DMS153 (cell line): ENCODE measurements at regions not wholly inside any gene's neighbourhood (a gene's known extent, or its start where the extent isn't known, plus 50 kb on each side); places are given as distances from the start of the nearest gene placed in this dataset.

ENCODE experiments used
- DNase-seq: peaks from one replicate; lab custom pipeline; 2025; lab: John Stamatoyannopoulos, UW

GRCh38 chr6:51410453-51410852, 591.8 kb downstream of the TFAP2B start:
- DNase-seq: no peak

GRCh38 chr6:51411496-51412125, 592.9 kb downstream of the TFAP2B start:
- DNase-seq: no peak

GRCh38 chr6:51414361-51414760, 595.7 kb downstream of the TFAP2B start:
- no peak for DNase-seq

GRCh38 chr6:51415501-51415900, 596.8 kb downstream of the TFAP2B start:
- no peak for DNase-seq

DNA sequence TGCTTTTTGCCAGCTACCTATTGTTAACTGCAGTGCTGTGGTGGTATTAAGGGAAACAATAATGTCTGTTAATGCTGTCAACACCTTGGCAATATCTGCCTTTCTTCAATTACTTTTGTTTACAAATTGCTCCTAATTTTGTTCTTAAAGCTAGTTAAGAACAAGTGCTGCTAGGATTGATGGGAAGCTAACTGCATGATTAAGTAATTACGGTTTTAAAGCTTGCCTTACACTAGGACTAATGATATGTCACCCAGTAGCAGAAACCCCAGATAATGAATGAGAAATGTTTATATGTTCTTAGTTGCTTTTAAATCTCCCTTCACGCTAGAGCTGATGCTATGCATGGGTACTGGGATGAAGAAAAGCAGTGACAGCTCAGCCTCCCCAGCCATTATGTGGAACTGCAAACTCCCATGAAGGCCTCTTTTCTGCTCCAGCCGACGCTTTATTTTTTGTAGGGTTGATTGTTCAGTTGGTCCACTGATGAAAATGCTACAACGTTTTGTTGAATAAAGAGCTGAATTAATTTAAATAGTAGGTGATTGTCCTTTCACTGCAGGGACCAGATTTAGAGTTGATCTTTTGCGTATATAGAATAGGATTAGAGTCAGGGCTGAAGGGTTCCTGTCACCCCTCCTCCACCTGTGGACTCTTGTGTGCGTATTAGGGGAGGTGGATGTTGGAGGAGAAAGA, 610.5 kb downstream of the TFAP2B start:
- DNase-seq: no peak

DNA sequence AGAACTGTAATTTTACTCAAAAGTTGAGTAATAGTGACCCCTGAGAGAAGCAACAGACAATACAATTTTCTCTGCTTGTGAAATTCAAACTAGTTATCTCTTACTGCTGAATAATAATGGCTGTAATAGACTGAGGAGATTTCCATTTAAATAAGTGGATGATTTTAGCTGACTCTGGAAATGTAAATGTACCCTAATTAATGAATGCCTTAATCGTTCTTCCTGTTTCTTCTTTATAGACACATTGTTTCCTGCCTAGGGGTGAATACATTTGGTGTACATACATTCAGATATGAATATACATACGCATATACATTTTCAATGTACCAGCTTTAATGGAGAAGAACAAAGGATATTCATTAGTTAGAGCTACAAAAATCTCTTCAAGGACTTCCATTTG, 611.9 kb downstream of the TFAP2B start:
- DNase-seq: no peak

DNA sequence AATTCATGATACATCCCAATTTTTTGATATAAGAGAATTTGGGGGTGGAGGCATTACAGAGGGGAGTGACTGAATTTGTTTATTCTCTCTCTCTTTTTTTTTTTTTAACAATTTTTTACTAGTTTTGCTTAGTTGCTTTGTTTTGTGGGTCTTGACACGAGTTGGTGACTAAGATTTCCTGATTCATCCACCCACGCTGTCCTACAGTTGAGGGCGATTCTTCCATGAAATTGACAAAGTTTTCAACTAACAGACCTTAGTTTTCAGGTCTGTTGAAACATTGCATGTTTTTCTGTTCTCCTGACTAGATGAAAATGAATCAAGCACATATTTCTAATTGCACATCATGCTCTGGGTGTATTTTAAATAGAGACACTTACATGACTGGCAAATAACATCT, 613.8 kb downstream of the TFAP2B start:
- no peak for DNase-seq

GRCh38 chr6:51450248-51450957, 631.7 kb downstream of the TFAP2B start:
- DNase-seq: no peak

- DNase-seq: no peak
These were observed 632.3 kb downstream of the TFAP2B start for GRCh38 chr6:51450958-51451357.

DNA sequence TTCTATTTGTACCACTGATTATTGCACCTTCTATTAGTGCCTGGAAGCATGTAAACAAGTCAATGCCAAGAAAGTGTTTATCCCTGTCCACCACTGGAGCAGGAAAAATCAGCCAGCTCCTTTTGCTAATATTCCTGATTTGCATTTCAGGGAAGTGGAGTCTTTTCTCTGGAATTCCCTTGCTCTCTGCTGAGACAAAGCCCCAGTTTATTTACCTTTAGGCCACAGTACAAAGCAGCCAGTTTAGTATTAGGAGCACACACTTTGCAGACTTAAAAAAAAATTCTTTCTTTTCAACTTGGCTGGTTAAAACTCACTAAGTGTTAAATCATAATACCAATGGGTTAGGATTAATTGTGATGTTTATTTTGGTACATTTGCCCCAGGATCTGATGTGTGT, 631.1 kb downstream of the PKHD1 start:
- no peak for DNase-seq

DNA sequence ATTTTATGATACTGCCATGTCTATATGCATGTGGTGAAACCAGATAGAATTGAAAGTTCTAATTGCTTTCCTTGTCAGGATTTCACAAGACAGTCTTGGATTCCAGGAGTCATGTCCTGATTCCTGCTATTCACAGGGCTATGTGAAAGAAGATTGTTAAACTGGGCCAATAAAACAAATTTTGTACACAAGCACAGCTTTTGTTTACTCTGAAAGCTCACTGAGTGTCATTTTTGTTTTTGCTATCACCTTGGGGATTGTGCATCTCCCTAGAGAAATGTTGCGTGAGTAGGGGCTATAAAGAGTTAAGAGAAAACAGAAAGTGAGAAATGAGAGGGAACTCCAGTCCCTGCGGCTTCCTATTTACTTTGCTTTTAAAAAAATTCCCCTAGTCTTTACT, 627.5 kb downstream of the PKHD1 start:
- no peak for DNase-seq

DNA sequence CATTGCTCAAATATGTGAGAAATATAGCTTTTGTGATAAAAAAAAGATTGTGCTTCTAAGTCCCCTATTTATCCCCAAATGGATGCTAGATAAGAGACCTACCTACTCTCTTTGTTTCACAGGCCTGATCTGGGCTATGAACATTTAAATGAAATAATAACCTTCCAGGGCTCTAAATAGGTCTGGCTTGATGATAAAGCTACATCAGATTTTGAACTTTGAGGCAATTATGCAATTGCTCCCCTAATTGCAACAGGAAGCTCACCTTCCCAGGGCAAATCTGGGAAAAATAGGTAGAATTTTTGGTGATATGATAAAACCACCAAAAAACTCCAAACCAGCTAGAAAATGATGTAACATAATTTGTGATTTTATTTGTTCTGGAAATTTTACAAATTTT, 624.5 kb downstream of the PKHD1 start:
- DNase-seq: no peak

DNA sequence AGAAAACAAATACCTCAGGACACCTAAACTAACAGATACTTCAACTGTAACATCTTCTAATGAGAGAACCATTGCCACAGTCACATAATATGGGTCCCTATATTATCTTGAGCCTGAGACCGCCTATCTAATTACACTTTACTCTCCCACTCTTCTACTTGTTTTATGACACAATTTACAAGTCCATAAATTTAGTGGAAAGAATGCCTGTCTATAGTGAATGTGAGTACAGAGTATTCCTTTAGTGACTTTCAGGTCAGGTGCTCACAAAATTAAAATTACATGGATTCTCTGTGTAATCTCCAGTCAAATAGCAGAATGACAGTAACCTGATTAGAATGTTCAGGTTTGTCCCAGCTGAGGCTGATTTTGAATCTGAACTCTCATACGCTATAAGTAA, 624.1 kb downstream of the PKHD1 start:
- no peak for DNase-seq

GRCh38 chr6:51464956-51465355, 622.5 kb downstream of the PKHD1 start:
- DNase-seq: no peak

GRCh38 chr6:51466427-51466826, 621.0 kb downstream of the PKHD1 start:
- no peak for DNase-seq

- peak; percentile 66 for DNase-seq
These were observed 620.0 kb downstream of the PKHD1 start for GRCh38 chr6:51467231-51467952.

DNA sequence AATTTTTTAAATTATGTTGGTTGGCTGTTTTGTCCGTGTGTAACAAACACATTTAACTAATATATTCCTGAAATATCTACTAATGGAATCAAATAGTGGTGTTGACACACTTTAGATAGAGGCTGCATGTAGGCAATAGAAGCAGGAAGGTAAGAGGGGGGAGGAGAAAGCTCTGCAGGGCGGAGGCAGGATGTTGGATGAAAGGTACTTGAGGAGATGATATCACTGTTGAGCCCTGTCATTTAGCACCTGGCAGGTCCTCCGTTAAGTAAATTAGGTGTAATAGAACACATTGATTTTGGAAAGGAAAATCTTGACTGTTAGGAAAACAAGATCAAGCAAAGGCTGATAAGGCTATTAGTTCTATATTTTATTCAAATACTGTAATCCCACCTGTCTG, 618.7 kb downstream of the PKHD1 start:
- DNase-seq: peak; percentile 75

- DNase-seq: no peak
These were observed 614.5 kb downstream of the PKHD1 start for GRCh38 chr6:51472745-51473487.

DNA sequence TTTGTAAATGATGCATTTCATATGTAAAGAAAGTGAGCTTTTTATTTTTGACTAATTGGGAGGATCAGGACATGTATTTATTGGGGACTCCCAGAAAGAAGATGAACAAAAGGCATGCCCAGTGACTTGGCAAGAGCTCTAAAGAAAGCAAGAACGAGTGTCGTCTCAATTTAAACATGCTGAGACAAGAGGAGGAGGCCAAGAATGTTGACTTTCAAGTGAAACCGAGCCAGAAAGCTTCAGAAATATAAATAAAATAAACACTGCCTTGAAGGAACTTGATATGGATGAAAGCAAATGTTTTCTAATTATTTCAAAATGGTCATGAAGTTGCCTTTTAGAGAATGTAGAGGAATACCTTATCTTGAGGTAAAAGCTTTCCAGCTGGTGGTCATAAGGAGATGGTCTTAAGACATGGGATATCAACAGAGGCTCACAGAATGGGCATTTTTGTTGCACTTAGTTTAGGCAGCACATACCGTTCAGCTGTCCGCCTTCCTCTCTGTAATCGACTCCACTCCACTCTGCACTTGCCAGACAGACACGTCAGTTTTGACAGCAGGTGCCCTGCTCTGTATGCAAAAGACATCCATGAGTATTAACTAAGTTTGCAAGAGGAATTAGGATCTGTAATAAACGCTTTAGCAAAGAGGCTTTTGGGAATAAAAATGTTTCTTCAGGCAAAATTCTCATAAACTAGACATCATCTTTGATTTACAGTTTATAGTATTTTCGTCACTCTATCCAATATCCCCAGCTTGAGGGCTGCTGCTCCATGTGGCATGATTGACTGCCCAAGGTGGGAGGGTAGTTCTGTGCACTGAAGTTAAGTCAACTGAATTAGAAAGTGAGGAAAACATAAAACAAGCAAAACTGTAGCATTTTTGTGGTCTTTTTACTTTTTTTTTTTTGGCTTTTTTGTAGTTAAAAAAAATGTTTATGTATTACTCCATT, 613.1 kb downstream of the PKHD1 start:
- DNase-seq: no peak

DNA sequence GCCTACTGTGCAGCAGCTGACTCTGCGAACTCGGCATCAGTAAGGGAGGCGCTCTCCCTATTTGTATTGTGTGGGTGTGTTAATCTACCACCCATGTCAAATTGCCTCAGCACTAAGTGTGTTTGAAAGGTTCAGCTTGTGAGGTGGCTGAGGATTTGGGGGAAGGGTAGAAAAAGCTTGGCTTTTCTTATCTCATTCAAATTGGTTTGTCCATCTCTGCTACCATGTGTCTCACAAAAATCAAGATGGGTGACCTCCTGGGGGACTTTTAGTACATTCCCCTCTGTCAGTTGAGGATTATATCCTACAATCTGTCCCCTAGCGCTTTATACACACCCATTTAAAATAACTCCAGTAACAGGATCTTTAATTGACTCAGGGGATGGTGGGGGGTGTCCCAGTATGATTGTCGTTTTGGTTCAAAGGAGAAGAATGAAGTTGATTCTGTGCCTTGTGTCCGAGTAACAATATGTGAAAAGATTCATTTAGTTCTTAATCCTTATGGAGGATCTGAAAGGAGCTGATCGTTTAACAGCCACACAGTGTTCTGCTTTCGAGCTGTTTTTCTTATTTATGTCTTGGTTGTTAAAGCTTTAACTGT, 609.6 kb downstream of the PKHD1 start:
- DNase-seq: no peak
